D721Med (cell line): ENCODE measurements at regions not wholly inside any gene's neighbourhood (a gene's known extent, or its start where the extent isn't known, plus 50 kb on each side); places are given as distances from the start of the nearest gene placed in this dataset.

Experiments
- DNase-seq: peaks from one replicate; pipeline ENCODE4 v3.0.0; 2011; ENCODE audit warnings: low spot score; ENCODE audit not compliant: insufficient read length
- FAIRE-seq: peaks from 2 replicates; lab custom pipeline; 2011; peaks lifted over from hg19 to GRCh38; lab: Jason Lieb, UNC
- TF ChIP-seq, protein P1 (sequence below): IDR thresholded peaks from 2 replicates; pipeline ENCODE4 v1.5.1; 2012; ENCODE audit warnings: mild to moderate bottlenecking, control low read depth; ENCODE audit not compliant: insufficient read depth; ENCODE audit errors: missing control alignments

DNA sequence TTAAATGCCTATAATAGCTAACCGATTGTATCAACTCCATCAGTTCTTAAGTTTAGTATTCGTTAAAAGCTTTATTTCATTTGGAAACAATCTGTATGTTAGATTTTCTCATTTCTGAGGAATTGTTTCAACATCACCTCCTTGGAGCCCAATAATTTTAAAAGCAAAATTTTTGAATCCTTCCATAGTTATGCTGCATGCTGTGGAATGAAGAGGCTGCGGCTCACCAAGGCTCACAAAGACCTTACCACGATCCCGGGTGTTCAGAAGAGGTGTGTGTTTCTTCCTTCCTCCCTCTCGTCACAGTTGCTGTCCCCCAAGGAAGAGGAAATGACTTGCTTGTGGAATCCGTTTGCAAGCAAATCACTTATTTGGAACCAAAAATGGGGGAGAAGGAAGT, 143.8 kb downstream of the FGF1 start:
- TF ChIP-seq, protein P1, sequence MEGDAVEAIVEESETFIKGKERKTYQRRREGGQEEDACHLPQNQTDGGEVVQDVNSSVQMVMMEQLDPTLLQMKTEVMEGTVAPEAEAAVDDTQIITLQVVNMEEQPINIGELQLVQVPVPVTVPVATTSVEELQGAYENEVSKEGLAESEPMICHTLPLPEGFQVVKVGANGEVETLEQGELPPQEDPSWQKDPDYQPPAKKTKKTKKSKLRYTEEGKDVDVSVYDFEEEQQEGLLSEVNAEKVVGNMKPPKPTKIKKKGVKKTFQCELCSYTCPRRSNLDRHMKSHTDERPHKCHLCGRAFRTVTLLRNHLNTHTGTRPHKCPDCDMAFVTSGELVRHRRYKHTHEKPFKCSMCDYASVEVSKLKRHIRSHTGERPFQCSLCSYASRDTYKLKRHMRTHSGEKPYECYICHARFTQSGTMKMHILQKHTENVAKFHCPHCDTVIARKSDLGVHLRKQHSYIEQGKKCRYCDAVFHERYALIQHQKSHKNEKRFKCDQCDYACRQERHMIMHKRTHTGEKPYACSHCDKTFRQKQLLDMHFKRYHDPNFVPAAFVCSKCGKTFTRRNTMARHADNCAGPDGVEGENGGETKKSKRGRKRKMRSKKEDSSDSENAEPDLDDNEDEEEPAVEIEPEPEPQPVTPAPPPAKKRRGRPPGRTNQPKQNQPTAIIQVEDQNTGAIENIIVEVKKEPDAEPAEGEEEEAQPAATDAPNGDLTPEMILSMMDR, result no peak
- FAIRE-seq (no peak), DNase-seq (no peak)

DNA sequence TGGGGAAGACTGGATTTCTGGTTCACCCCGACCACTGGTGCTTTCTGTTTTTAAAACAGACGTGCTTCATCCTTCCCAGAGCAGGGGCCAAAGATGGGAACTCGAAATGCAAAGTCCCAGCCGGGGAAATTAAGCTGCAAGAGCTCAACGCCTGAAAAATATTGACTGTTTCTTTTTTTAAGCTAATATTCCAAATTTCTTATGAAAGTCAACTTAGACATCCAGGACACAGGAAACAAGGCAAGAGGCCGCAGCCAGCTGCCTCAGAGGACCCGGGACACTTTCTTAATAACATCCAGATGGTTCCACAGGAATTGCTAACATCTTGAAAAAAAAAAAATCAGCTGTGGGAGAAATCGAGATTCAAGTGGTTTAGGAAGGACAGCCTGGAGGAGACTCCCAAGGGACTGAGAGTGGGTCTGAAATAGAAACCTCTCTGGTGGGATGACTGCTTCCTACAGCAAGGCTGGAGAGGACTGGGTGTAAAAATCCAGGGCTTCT, 144.9 kb downstream of the FGF1 start:
- FAIRE-seq (no peak), DNase-seq (no peak)
- TF ChIP-seq, protein P1, result no peak

DNA sequence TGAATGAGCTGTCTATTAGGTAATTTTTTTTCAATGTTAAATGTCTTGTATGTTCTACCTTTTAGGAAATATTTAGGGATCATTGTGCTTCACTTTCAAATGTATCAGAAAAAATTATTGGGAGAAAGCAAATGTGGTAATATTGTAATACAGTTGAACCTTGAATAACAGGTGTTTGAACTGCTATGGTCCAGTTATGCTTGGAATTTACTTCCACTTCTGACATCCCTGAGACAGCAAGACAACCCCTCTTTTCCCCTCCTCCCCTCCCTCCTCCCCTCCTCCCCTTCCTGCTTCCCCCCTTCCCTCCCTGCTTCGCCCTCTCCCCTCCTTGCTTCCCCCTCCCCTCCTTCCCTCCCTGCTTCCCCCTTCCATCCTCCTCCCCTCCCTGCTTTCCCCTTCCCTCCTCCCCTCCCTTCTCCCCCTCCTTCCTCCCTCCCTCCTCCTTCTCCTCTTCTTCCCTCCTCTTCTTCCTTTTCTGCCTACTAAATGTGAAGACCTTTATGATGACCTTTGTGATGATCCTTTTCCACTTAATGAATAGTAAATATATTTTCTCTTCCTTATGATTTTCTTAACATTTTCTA, 146.6 kb downstream of the FGF1 start:
- TF ChIP-seq, protein P1, result no peak
- DNase-seq, result no peak
- FAIRE-seq, result no peak

DNA sequence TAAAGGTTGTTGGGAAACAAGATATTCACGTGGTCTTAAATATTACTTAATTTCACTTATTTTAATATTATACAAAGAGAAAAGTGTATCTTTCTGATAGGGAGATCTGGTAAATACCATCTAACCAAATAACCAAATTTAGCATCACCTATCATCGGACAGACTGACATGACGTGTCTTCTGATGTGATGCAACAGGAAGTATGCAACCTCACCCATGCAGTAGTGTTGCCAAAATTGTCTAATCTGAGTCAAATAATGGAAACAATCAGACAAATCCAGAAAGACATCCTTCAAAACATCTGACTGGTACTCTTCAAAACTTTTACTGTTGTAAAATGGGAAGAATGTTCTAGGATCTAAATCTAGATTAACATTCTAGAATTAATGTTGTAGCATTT, 148.0 kb downstream of the FGF1 start:
- DNase-seq (no peak), FAIRE-seq (no peak)
- TF ChIP-seq, protein P1, result no peak

DNA sequence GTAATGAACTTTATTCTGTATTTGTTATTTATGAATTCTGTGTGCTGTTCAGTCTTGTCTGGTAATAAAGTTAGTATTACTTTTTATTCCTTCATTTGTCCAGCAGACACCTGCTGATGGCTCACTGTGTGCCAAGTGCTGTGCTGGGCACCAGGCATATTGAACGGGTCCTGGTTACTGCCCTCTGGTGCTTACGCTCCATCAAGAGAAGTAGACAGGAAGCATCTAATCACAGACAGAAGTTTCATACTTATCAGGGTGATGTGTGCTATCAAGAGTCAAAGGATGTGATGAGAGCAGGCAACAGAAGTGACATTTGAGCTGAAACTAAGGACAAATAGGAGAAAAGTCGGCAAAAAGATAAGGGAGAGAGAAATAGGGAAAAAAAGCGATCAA, 153.1 kb downstream of the FGF1 start:
- DNase-seq (no peak), FAIRE-seq (no peak)
- TF ChIP-seq, protein P1, result no peak

DNA sequence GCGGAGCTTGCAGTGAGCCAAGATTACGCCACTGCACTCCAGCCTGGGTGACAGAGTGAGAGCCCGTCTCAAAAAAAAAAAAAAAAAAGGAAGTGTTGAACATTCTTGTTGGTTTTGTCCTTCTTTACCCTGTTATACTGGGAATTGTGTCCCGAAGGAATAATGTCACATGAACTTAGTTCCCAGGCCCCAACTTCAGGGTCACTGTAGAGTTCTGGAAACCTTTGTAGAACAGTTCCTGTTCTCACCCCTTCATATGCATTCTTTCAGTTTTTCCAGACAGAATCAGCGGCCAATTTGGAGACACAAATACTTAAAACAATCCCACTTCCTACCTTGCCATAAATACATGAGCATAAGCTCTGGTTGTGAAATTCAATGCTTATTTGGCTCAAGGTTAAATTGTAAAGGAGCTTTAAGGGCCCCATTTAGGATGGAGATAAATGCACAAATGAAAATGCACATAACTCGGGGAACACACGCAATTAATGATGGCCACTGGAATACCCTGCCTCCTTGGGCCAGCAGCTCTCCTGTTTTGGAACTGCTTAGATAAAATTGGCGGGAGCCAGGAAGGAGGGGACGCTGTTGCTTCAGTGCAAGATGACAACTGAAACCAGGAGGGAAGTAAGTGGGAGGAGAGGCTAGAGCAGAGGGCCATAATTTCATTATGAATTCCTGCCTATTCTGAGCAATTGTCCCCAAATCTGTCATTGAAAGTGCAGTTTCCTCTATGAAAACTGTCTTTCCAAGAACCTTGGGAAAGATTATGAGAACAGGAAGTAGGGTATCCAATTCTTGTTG, 153.7 kb downstream of the FGF1 start:
- DNase-seq, result no peak
- no peak for FAIRE-seq
- TF ChIP-seq, protein P1, result no peak

DNA sequence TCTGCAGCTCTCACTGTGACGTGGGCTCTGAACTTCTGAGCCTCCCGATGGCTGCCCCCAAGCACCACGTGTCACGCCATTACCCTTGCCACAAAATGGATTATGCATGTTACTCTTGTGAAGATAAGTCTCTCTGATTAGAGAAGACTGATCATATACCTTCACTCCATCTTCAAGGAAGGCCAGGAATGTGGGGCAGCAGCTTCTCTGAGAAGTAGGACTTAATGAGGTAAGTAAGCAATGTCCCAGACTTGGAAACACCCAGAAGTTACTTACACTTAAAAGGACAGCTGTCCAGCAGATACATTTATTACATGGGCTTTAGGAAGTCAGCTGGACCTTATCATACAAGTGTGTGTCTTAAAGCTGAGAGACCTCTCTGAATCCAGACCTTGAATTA, 155.0 kb downstream of the FGF1 start:
- FAIRE-seq (no peak), DNase-seq (no peak)
- TF ChIP-seq, protein P1, result no peak
